NCI-H345 (cell line): ENCODE measurements at regions not wholly inside any gene's neighbourhood (a gene's known extent, or its start where the extent isn't known, plus 50 kb on each side); places are given as distances from the start of the nearest gene placed in this dataset.
"Not testable (repeated sequence)": the region's sequence is repeated elsewhere in the genome, so short reads cannot be mapped to it uniquely, and the experiment has no call there.

ENCODE experiments used
- DNase-seq: peaks from one replicate; lab custom pipeline; 2025; lab: John Stamatoyannopoulos, UW

GRCh38 chr18:73446502-73446901 is 578.7 kb upstream of the NETO1 start:
- no peak for DNase-seq

GRCh38 chr18:73431620-73432019 is 563.8 kb upstream of the NETO1 start:
- DNase-seq = no peak

GRCh38 chr18:73421010-73421409 is 553.2 kb upstream of the NETO1 start:
- no peak for DNase-seq

GRCh38 chr18:73419531-73419930 is 551.7 kb upstream of the NETO1 start:
- no peak for DNase-seq

GRCh38 chr18:73414598-73414997 is 546.8 kb upstream of the NETO1 start:
- no peak for DNase-seq

- DNase-seq = no peak
Observed at GRCh38 chr18:73414069-73414468, 546.3 kb upstream of the NETO1 start.

GRCh38 chr18:73409242-73409641 is 541.5 kb upstream of the NETO1 start:
- DNase-seq = no peak

- no peak for DNase-seq
Observed at GRCh38 chr18:73408469-73408868, 540.7 kb upstream of the NETO1 start.

GRCh38 chr18:73407506-73407905 is 539.7 kb upstream of the NETO1 start:
- DNase-seq = no peak

GRCh38 chr18:73384246-73384645 is 516.5 kb upstream of the NETO1 start:
- no peak for DNase-seq

- no peak for DNase-seq
Observed at GRCh38 chr18:73381699-73382036, 513.9 kb upstream of the NETO1 start.

GRCh38 chr18:73381016-73381698 is 513.4 kb upstream of the NETO1 start:
- no peak for DNase-seq

- DNase-seq = no peak
Observed at GRCh38 chr18:73366713-73367112, 498.9 kb upstream of the NETO1 start.

GRCh38 chr18:73365018-73365417 is 497.2 kb upstream of the NETO1 start:
- DNase-seq = no peak

GRCh38 chr18:73355121-73355520 is 487.3 kb upstream of the NETO1 start:
- no peak for DNase-seq

- DNase-seq = no peak
Observed at GRCh38 chr18:73352546-73352945, 484.8 kb upstream of the NETO1 start.

- no peak for DNase-seq
Observed at GRCh38 chr18:73340135-73340977, 472.6 kb upstream of the NETO1 start.

GRCh38 chr18:73331212-73331772 is 463.5 kb upstream of the NETO1 start:
- DNase-seq = no peak

GRCh38 chr18:73330106-73330505 is 462.3 kb upstream of the NETO1 start:
- not testable (repeated sequence) for DNase-seq

GRCh38 chr18:73324187-73324831 is 456.5 kb upstream of the NETO1 start:
- DNase-seq = not testable (repeated sequence)

- no peak for DNase-seq
Observed at GRCh38 chr18:73318739-73319479, 451.1 kb upstream of the NETO1 start.

- DNase-seq = no peak
Observed at GRCh38 chr18:73316513-73316912, 448.7 kb upstream of the NETO1 start.
